ENCODE measurements at regions not wholly inside any gene's neighbourhood (a gene's known extent, or its start where the extent isn't known, plus 50 kb on each side); places are given as distances from the start of the nearest gene placed in this dataset.
A peak's percentile ranks its signal among the peaks of the same experiment; 100 is the strongest.

DNA sequence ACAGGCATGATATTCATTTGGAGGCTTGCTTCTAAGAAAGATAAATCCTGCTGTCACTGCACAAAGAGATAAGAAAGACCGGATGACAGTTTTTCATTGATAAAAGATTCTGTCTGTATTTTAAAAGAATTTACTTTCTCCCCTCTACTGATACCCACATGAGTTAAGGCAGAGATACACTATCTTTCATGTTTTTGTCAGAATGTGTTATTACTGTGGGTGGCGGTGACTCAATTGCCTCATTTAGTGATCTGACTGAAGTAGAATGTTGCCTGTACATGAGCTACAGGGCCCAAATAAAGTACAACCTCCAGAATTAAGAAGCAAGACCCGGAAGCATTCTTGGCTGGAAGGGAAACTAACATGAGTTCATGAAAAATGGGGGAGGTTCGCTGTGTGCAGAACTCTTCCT, 480.0 kb downstream of the SLC4A3 start (continued):
- TF ChIP-seq ZNF318 (IDR thresholded peaks at IDR 0.05; ENCODE audit: borderline replicate concordance in 1 of 2, low read depth in 1 of 2), result no peak
- TF ChIP-seq ILK (tag; IDR thresholded peaks at IDR 0.05; ENCODE audit: borderline replicate concordance, low read depth), result no peak
- TF ChIP-seq SMAD2 (IDR thresholded peaks at IDR 0.05; ENCODE audit: low read depth, low read length), result no peak
- no peak for TF ChIP-seq ZNF324 (CRISPR knock-in tag; IDR thresholded peaks at IDR 0.05)
- TF ChIP-seq ZNF644 (tag; IDR thresholded peaks at IDR 0.05; ENCODE audit: low read depth), result no peak
- TF ChIP-seq ERF (CRISPR knock-in tag; IDR thresholded peaks at IDR 0.05), result no peak
- TF ChIP-seq ZNF347 (CRISPR knock-in tag; IDR thresholded peaks at IDR 0.05; ENCODE audit: low read depth), result no peak
- no peak for TF ChIP-seq HIVEP1 (CRISPR knock-in tag; IDR thresholded peaks at IDR 0.05)
- no peak for TF ChIP-seq TFE3 (CRISPR knock-in tag; IDR thresholded peaks at IDR 0.05)
- TF ChIP-seq POLR3G (IDR thresholded peaks at IDR 0.05; ENCODE audit: extremely low read depth, insufficient read length, insufficient replicate concordance), result no peak
- TF ChIP-seq SNRNP70 (optimal IDR thresholded peaks at IDR 0.05; ENCODE audit: low read depth, low read length), result no peak
- TF ChIP-seq ZNF830 (CRISPR knock-in tag; IDR thresholded peaks at IDR 0.05), result no peak
- no peak for TF ChIP-seq POLR2A (conservative IDR thresholded peaks at IDR 0.05)
- TF ChIP-seq PML (IDR thresholded peaks at IDR 0.05; ENCODE audit: low read length), result peak; percentile 73; the same call in 1 of the 2 replicates
- no peak for TF ChIP-seq FOXJ2 (tag; IDR thresholded peaks at IDR 0.05)
- TF ChIP-seq CBFA2T2 (conservative IDR thresholded peaks at IDR 0.05), result peak; percentile 50
- no peak for TF ChIP-seq MLLT1 (IDR thresholded peaks at IDR 0.05)
- TF ChIP-seq ZFP36 (IDR thresholded peaks at IDR 0.05; ENCODE audit: low read depth, low read length, partially characterized antibody), result no peak
- no peak for TF ChIP-seq OTX1 (CRISPR knock-in tag; IDR thresholded peaks at IDR 0.05)
- no peak for TF ChIP-seq GATA2 (CRISPR knock-in tag; IDR thresholded peaks at IDR 0.05)
- no peak for TF ChIP-seq ZNF133 (CRISPR knock-in tag; IDR thresholded peaks at IDR 0.05)

Measured in K562 (cell line).